SK-N-SH (cell line): ENCODE measurements at regions not wholly inside any gene's neighbourhood (a gene's known extent, or its start where the extent isn't known, plus 50 kb on each side); places are given as distances from the start of the nearest gene placed in this dataset.

Experiments
- CTCF ChIA-PET: fragments of 300-600, 350-600 bp; formaldehyde crosslinking; extraction: SDS; loops from one replicate; lab custom pipeline; 2021; lab: Yijun Ruan, JAX
- POLR2A ChIA-PET: fragments of 350-600 bp; sonication (Branson Sonifier 250); formaldehyde crosslinking; extraction: SDS; loops from one replicate; lab custom pipeline; 2020; ENCODE audit warnings: antibody characterized with exemption, inconsistent platforms; lab: Yijun Ruan, JAX
- DNase-seq: peaks from one replicate; pipeline ENCODE4 v3.0.0; 2012
- H2AFZ ChIP-seq: fragments of 200-600 bp; sonication (generic); 2 replicates; pipeline ENCODE4 v1.8.1; 2016; ENCODE audit warnings: antibody characterized with exemption, mild to moderate bottlenecking, low read depth
- H3F3A ChIP-seq: fragments of 200-600 bp; sonication (generic); replicated peaks from 2 replicates; pipeline ENCODE3; 2016; ENCODE audit warnings: antibody characterized with exemption, mild to moderate bottlenecking; ENCODE audit not compliant: insufficient read depth
- H3K27ac ChIP-seq, 2 experiments: fragments of 200-500 bp in 1 of 2; fragments of 200-600 bp in 1 of 2; sonication (Bioruptor generic) in 1 of 2; sonication (generic), shearing (Covaris generic) in 1 of 2; 2 replicates each; pipeline versions ENCODE4 v1.5.1 to v1.6.1; 2014 to 2016; ENCODE audit warnings: low read depth in 2 of 2, inconsistent platforms in 1 of 2, low read length in 1 of 2, mild to moderate bottlenecking in 1 of 2, mixed read lengths in 1 of 2
- H3K27me3 ChIP-seq: fragments of 200-600 bp; sonication (generic), shearing (Covaris generic); 2 replicates; pipeline ENCODE4 v1.6.1; 2016; ENCODE audit warnings: mixed run types; ENCODE audit not compliant: insufficient read depth
- H3K36me3 ChIP-seq, 2 experiments: fragments of 200-500 bp in 1 of 2; fragments of 200-600 bp in 1 of 2; sonication (Bioruptor generic) in 1 of 2; sonication (generic) in 1 of 2; replicated peaks in 1 of 2; 2 replicates each; pipeline versions ENCODE3 to v1.5.1; 2014 to 2016; ENCODE audit warnings: low read length in 1 of 2, mild to moderate bottlenecking in 1 of 2; ENCODE audit not compliant: insufficient read depth in 2 of 2, control insufficient read depth in 1 of 2
- H3K4me1 ChIP-seq, 2 experiments: fragments of 200-500 bp in 1 of 2; fragments of 200-600 bp in 1 of 2; sonication (Bioruptor generic) in 1 of 2; sonication (generic), shearing (Covaris generic) in 1 of 2; 2 replicates each; pipeline versions ENCODE4 v1.5.1 to v1.6.1; 2014 to 2016; ENCODE audit warnings: low read depth in 1 of 2, low read length in 1 of 2, mixed run types in 1 of 2; ENCODE audit not compliant: insufficient read depth in 2 of 2, control insufficient read depth in 1 of 2
- H3K4me2 ChIP-seq: fragments of 200-600 bp; sonication (generic), shearing (Covaris generic); 2 replicates; pipeline ENCODE4 v1.6.1; 2017; ENCODE audit warnings: mixed run types
- H3K4me3 ChIP-seq, 2 experiments: fragments of 200-500 bp in 1 of 2; fragments of 200-600 bp in 1 of 2; sonication (Bioruptor generic) in 1 of 2; sonication (generic), shearing (Covaris generic) in 1 of 2; 2 replicates each; pipeline versions ENCODE4 v1.5.1 to v1.8.1; 2014 to 2016; ENCODE audit warnings: low read depth in 2 of 2, inconsistent platforms in 1 of 2, low read length in 1 of 2, mild to moderate bottlenecking in 1 of 2, mixed read lengths in 1 of 2, moderate library complexity in 1 of 2
- H3K79me2 ChIP-seq: fragments of 200-600 bp; sonication (generic); 2 replicates; pipeline ENCODE4 v1.8.1; 2017; ENCODE audit warnings: mild to moderate bottlenecking; ENCODE audit not compliant: insufficient read depth
- H3K9ac ChIP-seq: fragments of 200-600 bp; sonication (generic); 2 replicates; pipeline ENCODE4 v1.6.1; 2017; ENCODE audit warnings: mixed run types
- H3K9me2 ChIP-seq: fragments of 200-600 bp; sonication (generic); 2 replicates; pipeline ENCODE4 v1.6.1; 2017; ENCODE audit warnings: mixed run types
- H3K9me3 ChIP-seq: fragments of 200-600 bp; sonication (generic); 2 replicates; pipeline ENCODE4 v1.6.1; 2017; ENCODE audit warnings: mixed run types, mild to moderate bottlenecking, moderate library complexity
- H4K20me1 ChIP-seq: fragments of 200-600 bp; sonication (generic); 2 replicates; pipeline ENCODE4 v1.6.1; 2017; ENCODE audit warnings: mild to moderate bottlenecking, mixed run types; ENCODE audit not compliant: insufficient read depth
- ELF1 ChIP-seq: IDR thresholded peaks from 2 replicates; pipeline ENCODE4 v1.4.0; 2012
- EZH2phosphoT487 ChIP-seq: fragments of 200-600 bp; sonication (generic); IDR thresholded peaks from 2 replicates; pipeline ENCODE4 v1.6.1; 2017; ENCODE audit warnings: low read depth, mixed run types, mild to moderate bottlenecking, antibody characterized with exemption, moderate library complexity, borderline replicate concordance
- FOXJ3 ChIP-seq: sonication (generic); formaldehyde crosslinking; IDR thresholded peaks from 2 replicates; pipeline ENCODE4 v1.5.1; 2020; ENCODE audit warnings: mild to moderate bottlenecking, missing genetic modification reagents
- FOXM1 ChIP-seq: IDR thresholded peaks from 2 replicates; pipeline ENCODE4 v1.4.0; 2012; ENCODE audit warnings: low read depth, mild to moderate bottlenecking
- IRF3 ChIP-seq: fragments of 150-350 bp; IDR thresholded peaks from 2 replicates; pipeline ENCODE4 v1.6.1; 2016; ENCODE audit warnings: mild to moderate bottlenecking, low read depth, low read length
- MAX ChIP-seq: IDR thresholded peaks from 2 replicates; pipeline ENCODE4 v1.4.0; 2012; ENCODE audit warnings: low read depth
- NFIC ChIP-seq: IDR thresholded peaks from 2 replicates; pipeline ENCODE4 v1.4.0; 2012; ENCODE audit warnings: borderline replicate concordance
- PBX3 ChIP-seq: IDR thresholded peaks from 2 replicates; pipeline ENCODE4; 2012
- RCOR1 ChIP-seq: fragments of 150-350 bp; IDR thresholded peaks from 2 replicates; pipeline ENCODE4 v1.6.1; 2017; ENCODE audit warnings: antibody characterized with exemption, low read length
- RFX5 ChIP-seq: IDR thresholded peaks from 2 replicates; pipeline ENCODE4 v1.6.1; 2012; ENCODE audit warnings: mild to moderate bottlenecking, improper control_type of control experiment, low read length
- RXRA ChIP-seq: IDR thresholded peaks from 2 replicates; pipeline ENCODE4 v1.4.0; 2012; ENCODE audit warnings: low read depth, mild to moderate bottlenecking, borderline replicate concordance
- SMC3 ChIP-seq: IDR thresholded peaks from 2 replicates; pipeline ENCODE4 v1.6.1; 2012; ENCODE audit warnings: low read depth, low read length, improper control_type of control experiment
- USF1 ChIP-seq: IDR thresholded peaks from 2 replicates; pipeline ENCODE4 v1.4.0; 2012; ENCODE audit warnings: low read depth, borderline replicate concordance
- USF2 ChIP-seq: fragments of 150-350 bp; IDR thresholded peaks from 2 replicates; pipeline ENCODE4 v1.6.1; 2017; ENCODE audit warnings: antibody characterized with exemption, low read length, low read depth, borderline replicate concordance
- WGBS: methylation state at CpG from one replicate; pipeline ENCODE4 v1.1.6; 2017; ENCODE audit warnings: low lambda C conversion rate; 5-methylcytosine and 5-hydroxymethylcytosine counted together

- DNase-seq, result peak; percentile 7
- H3K79me2 ChIP-seq, result no peaks in the 10 kb centered on the region
- ChIA-PET CTCF (interaction anchor here (1.0 kb wide), 1 partner anchor 713 kb away, joined by 3 read pairs; no protein-coding TSS in a partner anchor), POLR2A (no interaction called here)
- no peaks in the 10 kb centered on the region for H3K9me2 ChIP-seq
- no peak overlapping the region for H3K9ac ChIP-seq
- H3K27ac ChIP-seq, result peak overlapping the region in 1 of 2 experiments; percentile 84; a peak in 2 of 4 replicates
- H3K4me1 ChIP-seq, result no peaks in the 10 kb centered on the region; a peak in 1 of 4 replicates
- H3K9me3 ChIP-seq, result no peaks in the 10 kb centered on the region
- no peaks in the 10 kb centered on the region for H3F3A ChIP-seq
- no peak for TF ChIP-seq RFX5
- WGBS, result 50% methylated on average over 6 of the region's 6 CpGs
- no peak overlapping the region for H3K4me3 ChIP-seq
- no peaks in the 10 kb centered on the region for H3K36me3 ChIP-seq
- H4K20me1 ChIP-seq, result no peaks in the 10 kb centered on the region
- no peak overlapping the region for H2AFZ ChIP-seq
- H3K4me2 ChIP-seq, result no peak overlapping the region
- H3K27me3 ChIP-seq, result no peaks in the 10 kb centered on the region
These were observed 951.3 kb downstream of the ZPLD1 start for GRCh38 chr3:103385961-103386656.

- Histone ChIP-seq H3K4me1 (no peaks in the 10 kb centered on the region; a peak in 1 of 4 replicates), H3K36me3 (no peaks in the 10 kb centered on the region), H2AFZ (no peak overlapping the region; the same call in 1 of the 2 replicates), H3K4me3 (no peak overlapping the region), H3K4me2 (no peak overlapping the region), H3K9me3 (no peaks in the 10 kb centered on the region), H3K27me3 (no peaks in the 10 kb centered on the region), H3K27ac (no peak overlapping the region; a peak in 1 of 4 replicates), H3K9ac (no peak overlapping the region), H3K9me2 (no peaks in the 10 kb centered on the region), H3F3A (no peaks in the 10 kb centered on the region), H4K20me1 (no peaks in the 10 kb centered on the region), H3K79me2 (no peaks in the 10 kb centered on the region)
- DNase-seq, result no peak
- CTCF ChIA-PET, result no interaction called here
- TF ChIP-seq RFX5 (no peak), USF2 (no peak), FOXJ3 (no peak), IRF3 (no peak), FOXM1 (no peak), MAX (no peak), EZH2phosphoT487 (no peak), RCOR1 (no peak), RXRA (no peak), NFIC (no peak), ELF1 (no peak), SMC3 (no peak), USF1 (no peak), PBX3 (no peak)
- POLR2A ChIA-PET, result no interaction called here
- WGBS, result 68% methylated on average over 2 of the region's 2 CpGs
These were observed 953.4 kb downstream of the ZPLD1 start for GRCh38 chr3:103388214-103388613.
